GM18520 (cell line): ENCODE measurements at regions not wholly inside any gene's neighbourhood (a gene's known extent, or its start where the extent isn't known, plus 50 kb on each side); places are given as distances from the start of the nearest gene placed in this dataset.
A peak's percentile ranks its signal among the peaks of the same experiment; 100 is the strongest.

Experiments used
- ATAC-seq: cut with Tn5 transposase; IDR thresholded peaks from one replicate; pipeline ENCODE4 v1.9.1; 2021; ENCODE audit not compliant: unreplicated experiment

GRCh38 chr4:35884714-35885480 lies 359.4 kb downstream of the ARAP2 start:
- no peak for ATAC-seq

- no peak for ATAC-seq
Observed at GRCh38 chr4:35897808-35898207, 346.5 kb downstream of the ARAP2 start.

- no peak for ATAC-seq
Observed at GRCh38 chr4:35900286-35901243, 343.7 kb downstream of the ARAP2 start.

GRCh38 chr4:35912174-35912573 lies 332.1 kb downstream of the ARAP2 start:
- ATAC-seq, result peak; percentile 99

- ATAC-seq, result no peak
Observed at GRCh38 chr4:35918491-35918977, 325.8 kb downstream of the ARAP2 start.

GRCh38 chr4:35925806-35926205 lies 318.5 kb downstream of the ARAP2 start:
- peak; percentile 96 for ATAC-seq

GRCh38 chr4:35926788-35927187 lies 317.5 kb downstream of the ARAP2 start:
- ATAC-seq, result no peak

- ATAC-seq, result no peak
Observed at GRCh38 chr4:35933901-35934300, 310.4 kb downstream of the ARAP2 start.

- ATAC-seq, result no peak
Observed at GRCh38 chr4:35934320-35934981, 309.9 kb downstream of the ARAP2 start.

- no peak for ATAC-seq
Observed at GRCh38 chr4:35938936-35939335, 305.4 kb downstream of the ARAP2 start.

GRCh38 chr4:35939751-35940150 lies 304.6 kb downstream of the ARAP2 start:
- no peak for ATAC-seq

- ATAC-seq, result no peak
Observed at GRCh38 chr4:35942092-35942491, 302.2 kb downstream of the ARAP2 start.

- no peak for ATAC-seq
Observed at GRCh38 chr4:35943606-35944005, 300.7 kb downstream of the ARAP2 start.

GRCh38 chr4:35948171-35948570 lies 296.1 kb downstream of the ARAP2 start:
- no peak for ATAC-seq

- ATAC-seq, result no peak
Observed at GRCh38 chr4:35950442-35950841, 293.9 kb downstream of the ARAP2 start.

GRCh38 chr4:35952751-35953150 lies 291.6 kb downstream of the ARAP2 start:
- no peak for ATAC-seq

GRCh38 chr4:35963383-35963782 lies 280.9 kb downstream of the ARAP2 start:
- no peak for ATAC-seq

- no peak for ATAC-seq
Observed at GRCh38 chr4:35963974-35964515, 280.3 kb downstream of the ARAP2 start.

- ATAC-seq, result no peak
Observed at GRCh38 chr4:35965300-35965699, 279.0 kb downstream of the ARAP2 start.

- no peak for ATAC-seq
Observed at GRCh38 chr4:35966566-35966965, 277.7 kb downstream of the ARAP2 start.

- ATAC-seq, result peak; percentile 35
Observed at GRCh38 chr4:35970366-35970960, 273.9 kb downstream of the ARAP2 start.
